ENCODE measurements at regions not wholly inside any gene's neighbourhood (a gene's known extent, or its start where the extent isn't known, plus 50 kb on each side); places are given as distances from the start of the nearest gene placed in this dataset.

DNA sequence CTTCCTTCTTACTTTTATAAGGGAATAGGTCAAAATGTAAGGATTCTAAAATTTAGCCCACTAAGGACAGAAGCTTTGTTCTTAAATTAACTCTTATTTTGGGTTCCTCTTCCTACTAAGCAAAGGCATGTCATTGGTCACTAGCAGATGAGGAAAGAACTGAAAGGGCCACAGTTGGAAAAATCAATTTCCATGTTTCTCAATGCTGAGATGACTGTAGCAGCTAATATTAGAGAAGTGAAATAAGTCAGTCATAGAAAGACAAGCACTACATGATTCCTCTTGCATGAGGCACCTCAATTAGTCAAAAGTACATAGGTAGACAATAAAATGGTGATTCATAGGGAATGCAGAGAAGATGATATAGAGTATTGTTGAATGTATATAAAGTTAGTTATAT lies 353.7 kb downstream of the RSL24D1 start:
- TF ChIP-seq POU2F2 (IDR thresholded peaks at IDR 0.05; ENCODE audit: low read depth, low read length) (no peak), POLR2AphosphoS5 (IDR thresholded peaks at IDR 0.05; ENCODE audit: low read depth, low read length) (no peak), SPI1 (IDR thresholded peaks at IDR 0.05; ENCODE audit: low read depth, low read length) (no peak), POLR2A (IDR thresholded peaks at IDR 0.05; ENCODE audit: low read depth, low read length) (no peak), TAF1 (IDR thresholded peaks at IDR 0.05; ENCODE audit: low read depth, low read length) (no peak), PAX5 (IDR thresholded peaks at IDR 0.05; ENCODE audit: insufficient read depth, low read length, severe bottlenecking) (no peak)
